Ovary (tissue), 7 donors: ENCODE measurements at regions not wholly inside any gene's neighbourhood (a gene's known extent, or its start where the extent isn't known, plus 50 kb on each side); places are given as distances from the start of the nearest gene placed in this dataset.

Experiments used
- DNase-seq, 5 donors: peaks; one replicate each; pipeline ENCODE4 v3.0.0-alpha.2; 2019 to 2020
- H3K27ac ChIP-seq, 2 donors: fragments of 200-600 bp; one replicate each; pipeline versions ENCODE4 v1.5.1 to v1.8.0; 2019 to 2022
- H3K27me3 ChIP-seq: fragments of 200-600 bp; one replicate; pipeline ENCODE4 v1.8.0; 2022
- H3K36me3 ChIP-seq: fragments of 200-600 bp; sonication (generic); one replicate; pipeline ENCODE4 v1.5.1; 2019
- H3K4me1 ChIP-seq: one replicate; pipeline ENCODE4 v1.8.1; 2013; ENCODE audit warnings: mild to moderate bottlenecking, moderate library complexity; ENCODE audit not compliant: insufficient read depth
- H3K4me3 ChIP-seq: fragments of 200-600 bp; sonication (generic); one replicate; pipeline ENCODE4 v1.5.1; 2017
- H3K9me3 ChIP-seq, 2 donors: fragments of 200-600 bp in 1 of 2; sonication (generic) in 1 of 2; one replicate each; pipeline versions ENCODE4 v1.5.1 to v1.8.1; 2013 to 2019; ENCODE audit warnings: mild to moderate bottlenecking in 1 of 2, moderate library complexity in 1 of 2
- EP300 ChIP-seq: sonication (generic); formaldehyde crosslinking; IDR thresholded peaks from one replicate; pipeline ENCODE4 v1.6.1; 2017; ENCODE audit warnings: antibody characterized with exemption
- POLR2A ChIP-seq: fragments of 450-650 bp; IDR thresholded peaks from one replicate; pipeline ENCODE4 v1.6.1; 2017; ENCODE audit warnings: antibody characterized with exemption, mild to moderate bottlenecking, moderate library complexity
- WGBS, 3 donors: extraction: QIAGEN DNeasy Blood & Tissue Kit in 1 of 3; methylation state at CpG; one replicate each; pipeline versions ENCODE4 v1.1.5 to v1.1.7; 2013 to 2017; 5-methylcytosine and 5-hydroxymethylcytosine counted together
- intact Hi-C, 4 donors: fragments of 100-400 bp; cut with DNase I; formaldehyde crosslinking; loops; one replicate each; pipeline versions ENCODE4 v1.11.0 to v1.15.1; 2022 to 2023
- TF ChIP-seq, protein P1 (sequence below), 3 donors: fragments of 450-650 bp in 2 of 3; fragments of 200-600 bp in 1 of 3; IDR thresholded peaks; one replicate each; pipeline versions ENCODE4 v1.5.1 to v1.8.0; 2016 to 2022; ENCODE audit warnings: antibody characterized with exemption in 3 of 3, mild to moderate bottlenecking in 1 of 3
- donor health status: DM: no; HTN: no; CAD: no; lungs with moderate emphysema.
- donor health status: DM: no; HTN: no; CAD: no.
- donor health status: Bipolar disorder and iron deficiency.
- donor health status: DM: no; HTN: no; CAD: no.
- donor health status: DM: yes; HTN: yes; CAD: no.

DNA sequence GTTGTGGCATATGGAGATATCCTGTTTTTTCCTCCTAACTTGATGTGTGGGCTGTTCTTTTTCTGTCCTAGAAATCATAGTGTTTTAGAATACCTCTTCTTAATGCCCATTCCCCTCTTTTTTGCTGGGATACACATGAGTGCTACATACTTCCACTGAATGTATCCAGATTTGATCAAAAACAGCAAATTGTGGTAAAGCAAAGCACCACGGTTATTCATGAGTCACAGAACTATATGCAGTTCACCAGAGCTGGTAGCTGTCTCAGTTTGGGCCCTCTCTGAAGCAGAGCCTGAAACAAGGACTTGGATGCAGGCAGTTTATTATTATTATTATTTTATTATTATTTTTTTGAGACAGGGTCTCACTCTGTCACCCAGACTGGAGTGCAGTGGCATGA lies 69.9 kb upstream of the CTLA4 start:
- no peaks in the 10 kb centered on the region for H3K36me3 ChIP-seq
- no peak overlapping the region for H3K4me3 ChIP-seq
- peaks cover 0 to 4% of the 10 kb centered on the region in 2 donors for H3K9me3 ChIP-seq
- H3K4me1 ChIP-seq: no peaks in the 10 kb centered on the region
- no peak for TF ChIP-seq EP300
- TF ChIP-seq, protein P1, sequence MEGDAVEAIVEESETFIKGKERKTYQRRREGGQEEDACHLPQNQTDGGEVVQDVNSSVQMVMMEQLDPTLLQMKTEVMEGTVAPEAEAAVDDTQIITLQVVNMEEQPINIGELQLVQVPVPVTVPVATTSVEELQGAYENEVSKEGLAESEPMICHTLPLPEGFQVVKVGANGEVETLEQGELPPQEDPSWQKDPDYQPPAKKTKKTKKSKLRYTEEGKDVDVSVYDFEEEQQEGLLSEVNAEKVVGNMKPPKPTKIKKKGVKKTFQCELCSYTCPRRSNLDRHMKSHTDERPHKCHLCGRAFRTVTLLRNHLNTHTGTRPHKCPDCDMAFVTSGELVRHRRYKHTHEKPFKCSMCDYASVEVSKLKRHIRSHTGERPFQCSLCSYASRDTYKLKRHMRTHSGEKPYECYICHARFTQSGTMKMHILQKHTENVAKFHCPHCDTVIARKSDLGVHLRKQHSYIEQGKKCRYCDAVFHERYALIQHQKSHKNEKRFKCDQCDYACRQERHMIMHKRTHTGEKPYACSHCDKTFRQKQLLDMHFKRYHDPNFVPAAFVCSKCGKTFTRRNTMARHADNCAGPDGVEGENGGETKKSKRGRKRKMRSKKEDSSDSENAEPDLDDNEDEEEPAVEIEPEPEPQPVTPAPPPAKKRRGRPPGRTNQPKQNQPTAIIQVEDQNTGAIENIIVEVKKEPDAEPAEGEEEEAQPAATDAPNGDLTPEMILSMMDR (IDR thresholded peaks at IDR 0.05): no peak
- TF ChIP-seq POLR2A: no peak
- WGBS, 3 donors: 84 to 91% (median 85%) methylated on average over 1 of the region's 1 CpG
- intact Hi-C loops: no loop called here
- H3K27me3 ChIP-seq: no peaks in the 10 kb centered on the region
- no peak overlapping the region for H3K27ac ChIP-seq
- no peak for DNase-seq

DNA sequence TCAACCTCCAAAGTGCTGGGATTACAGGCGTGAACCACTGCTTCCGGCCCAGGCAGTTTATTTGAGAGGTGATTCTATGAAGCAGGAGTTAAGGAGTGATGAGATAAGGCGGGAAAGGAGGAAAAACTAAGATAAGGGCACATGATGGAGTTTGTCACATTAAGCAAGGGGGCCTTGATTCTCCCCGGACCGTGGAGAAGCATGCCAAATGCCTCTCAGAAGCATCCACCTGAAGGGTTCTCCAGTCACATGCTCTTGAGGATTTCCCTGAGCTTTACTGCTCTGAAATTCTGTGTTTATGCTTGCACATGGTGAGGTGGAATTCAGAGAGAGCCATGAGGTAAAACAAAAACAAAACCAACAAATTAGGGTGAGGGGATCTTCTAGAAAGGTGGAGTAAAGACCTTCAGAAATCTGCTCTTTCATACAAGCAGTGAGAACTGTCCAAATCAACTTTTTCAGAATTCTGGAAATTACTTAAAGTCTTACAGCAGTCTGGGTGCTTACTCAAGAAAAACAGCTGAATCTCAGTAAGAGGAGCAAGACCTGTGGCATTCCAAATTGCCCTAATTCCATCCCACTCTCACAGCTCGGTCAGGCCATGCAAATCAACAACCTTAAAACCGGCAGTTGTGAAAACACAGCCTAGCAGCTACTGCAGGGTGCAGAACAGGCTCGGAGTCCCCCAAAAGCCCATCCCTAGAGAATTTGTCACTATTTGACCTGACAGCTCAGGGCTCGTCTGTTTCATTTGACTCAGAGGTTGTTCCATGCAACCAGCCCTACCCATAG lies 69.1 kb upstream of the CTLA4 start:
- WGBS, 3 donors: 62 to 77% (median 63%) methylated on average over 9 of the region's 9 CpGs
- no peak overlapping the region for H3K4me3 ChIP-seq
- intact Hi-C loops: no loop called here
- H3K4me1 ChIP-seq: no peaks in the 10 kb centered on the region
- no peak for DNase-seq
- H3K36me3 ChIP-seq: no peaks in the 10 kb centered on the region
- no peak for TF ChIP-seq EP300
- H3K27ac ChIP-seq: no peak overlapping the region
- peaks cover 0 to 4% of the 10 kb centered on the region in 2 donors for H3K9me3 ChIP-seq
- no peaks in the 10 kb centered on the region for H3K27me3 ChIP-seq

DNA sequence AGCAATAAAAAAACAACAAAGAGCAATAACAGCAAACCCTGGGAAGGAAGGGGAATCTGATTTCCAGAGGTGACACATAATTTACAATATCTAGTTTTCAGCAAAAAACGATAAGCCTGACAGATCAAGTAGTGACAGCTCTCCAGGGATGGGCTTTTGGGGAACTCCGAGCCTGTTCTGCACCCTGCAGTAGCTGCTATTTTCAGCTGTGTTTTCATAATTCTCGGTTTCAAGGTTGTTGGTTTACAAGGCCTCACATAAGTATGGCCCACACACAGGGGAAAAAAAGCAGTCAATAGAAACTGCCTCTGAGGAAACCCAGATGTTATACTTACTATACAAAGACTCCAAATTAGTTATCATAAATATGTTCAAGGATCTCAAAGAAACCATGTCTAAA lies 67.7 kb upstream of the CTLA4 start:
- Histone ChIP-seq H3K27me3 (no peaks in the 10 kb centered on the region), H3K9me3 (peaks cover 0 to 4% of the 10 kb centered on the region in 2 donors), H3K27ac (no peak overlapping the region), H3K36me3 (no peaks in the 10 kb centered on the region), H3K4me1 (no peaks in the 10 kb centered on the region), H3K4me3 (no peak overlapping the region)
- intact Hi-C loops: no loop called here
- WGBS, 3 donors: 1 to 28% (median 15%) methylated on average over 3 of the region's 3 CpGs
- DNase-seq: no peak
- TF ChIP-seq EP300 (no peak), POLR2A (no peak)
- TF ChIP-seq, protein P1 (IDR thresholded peaks at IDR 0.05): no peak

DNA sequence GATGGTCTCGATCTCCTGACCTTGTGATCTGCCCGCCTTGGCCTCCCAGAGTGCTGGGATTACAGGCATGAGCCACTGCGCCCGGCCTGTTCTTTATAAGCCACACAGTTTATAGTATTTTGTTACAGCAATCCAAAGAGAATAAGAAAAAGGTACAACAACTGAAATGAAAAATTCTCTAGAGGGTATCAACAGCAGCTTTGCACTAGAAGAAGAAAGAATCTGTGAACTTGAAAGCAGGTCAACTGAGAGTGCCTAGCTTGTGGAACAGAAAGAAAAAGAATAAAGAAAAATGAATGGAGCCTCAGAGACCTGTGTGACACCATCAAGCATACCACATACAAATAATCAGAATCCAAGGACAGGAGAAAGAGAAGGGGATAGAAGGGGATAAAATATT lies 66.8 kb upstream of the CTLA4 start:
- intact Hi-C loops: no loop called here
- TF ChIP-seq POLR2A: no peak
- TF ChIP-seq EP300: no peak
- TF ChIP-seq, protein P1 (IDR thresholded peaks at IDR 0.05): no peak
- Histone ChIP-seq H3K4me1 (no peaks in the 10 kb centered on the region), H3K27me3 (no peaks in the 10 kb centered on the region), H3K9me3 (peaks cover 0 to 4% of the 10 kb centered on the region in 2 donors), H3K36me3 (no peaks in the 10 kb centered on the region), H3K4me3 (no peak overlapping the region), H3K27ac (no peak overlapping the region)
- DNase-seq: no peak
- 97 to 98% (median 97%) methylated on average over 4 of the region's 4 CpGs for WGBS, 3 donors

DNA sequence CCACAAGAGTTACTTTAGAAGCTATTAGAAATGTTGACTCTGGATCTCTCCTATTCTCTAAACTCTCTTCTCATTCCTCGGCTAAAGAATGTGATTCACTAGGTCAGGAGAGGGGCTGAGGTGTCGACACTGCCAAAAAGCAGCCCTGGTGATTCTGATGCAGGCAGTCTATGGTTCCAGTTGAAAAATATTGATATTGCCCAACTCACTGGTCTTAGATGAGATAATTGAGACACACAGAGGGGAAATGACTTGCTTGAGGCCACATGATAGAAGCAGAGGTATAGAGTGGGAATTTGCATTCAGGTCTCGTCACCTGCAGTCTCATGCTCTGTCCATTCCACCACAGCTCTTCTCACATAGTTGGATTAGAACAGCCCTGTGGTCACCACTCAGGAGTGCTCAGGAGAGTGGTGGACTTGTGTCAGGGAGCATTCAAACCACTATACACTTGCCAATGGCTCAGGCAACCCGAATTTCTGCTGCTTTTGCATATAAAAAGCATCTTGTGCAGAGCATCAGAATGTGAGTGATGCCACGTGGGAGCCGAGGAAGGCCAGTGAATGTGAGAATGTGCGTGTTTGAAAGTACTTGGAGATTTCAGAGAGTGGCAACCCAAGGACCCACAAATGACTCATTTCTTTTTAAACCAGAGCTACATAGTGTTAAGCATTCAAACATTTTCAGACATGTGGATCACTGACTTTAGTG lies 65.1 kb upstream of the CTLA4 start:
- Histone ChIP-seq H3K27ac (no peak overlapping the region), H3K36me3 (no peaks in the 10 kb centered on the region), H3K4me3 (no peak overlapping the region), H3K4me1 (no peaks in the 10 kb centered on the region), H3K9me3 (peaks cover 0 to 4% of the 10 kb centered on the region in 2 donors), H3K27me3 (no peaks in the 10 kb centered on the region)
- DNase-seq: no peak
- TF ChIP-seq EP300 (no peak), POLR2A (no peak)
- TF ChIP-seq, protein P1 (IDR thresholded peaks at IDR 0.05): no peak
- 82 to 86% (median 85%) methylated on average over 7 of the region's 7 CpGs for WGBS, 3 donors
- intact Hi-C loops: no loop called here
